ENCODE measurements at regions not wholly inside any gene's neighbourhood (a gene's known extent, or its start where the extent isn't known, plus 50 kb on each side); places are given as distances from the start of the nearest gene placed in this dataset.
A peak's percentile ranks its signal among the peaks of the same experiment; 100 is the strongest.

- TF ChIP-seq, protein P1, sequence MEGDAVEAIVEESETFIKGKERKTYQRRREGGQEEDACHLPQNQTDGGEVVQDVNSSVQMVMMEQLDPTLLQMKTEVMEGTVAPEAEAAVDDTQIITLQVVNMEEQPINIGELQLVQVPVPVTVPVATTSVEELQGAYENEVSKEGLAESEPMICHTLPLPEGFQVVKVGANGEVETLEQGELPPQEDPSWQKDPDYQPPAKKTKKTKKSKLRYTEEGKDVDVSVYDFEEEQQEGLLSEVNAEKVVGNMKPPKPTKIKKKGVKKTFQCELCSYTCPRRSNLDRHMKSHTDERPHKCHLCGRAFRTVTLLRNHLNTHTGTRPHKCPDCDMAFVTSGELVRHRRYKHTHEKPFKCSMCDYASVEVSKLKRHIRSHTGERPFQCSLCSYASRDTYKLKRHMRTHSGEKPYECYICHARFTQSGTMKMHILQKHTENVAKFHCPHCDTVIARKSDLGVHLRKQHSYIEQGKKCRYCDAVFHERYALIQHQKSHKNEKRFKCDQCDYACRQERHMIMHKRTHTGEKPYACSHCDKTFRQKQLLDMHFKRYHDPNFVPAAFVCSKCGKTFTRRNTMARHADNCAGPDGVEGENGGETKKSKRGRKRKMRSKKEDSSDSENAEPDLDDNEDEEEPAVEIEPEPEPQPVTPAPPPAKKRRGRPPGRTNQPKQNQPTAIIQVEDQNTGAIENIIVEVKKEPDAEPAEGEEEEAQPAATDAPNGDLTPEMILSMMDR (conservative IDR thresholded peaks at IDR 0.05; ENCODE audit: control insufficient read depth, insufficient read depth, low read depth, low read length) = peak; percentile 69
- DNase-seq (ENCODE audit: low read depth) = peak; percentile 75
- H3K4me3 ChIP-seq (ENCODE audit: control insufficient read depth, low read depth, low read length) = no peak overlapping the region
These were observed 1505.1 kb upstream of the SLC10A2 start for GRCh38 chr13:104571161-104571892.

GRCh38 chr13:104567114-104567513 lies 1500.9 kb upstream of the SLC10A2 start:
- DNase-seq (ENCODE audit: low read depth) = no peak
- TF ChIP-seq, protein P1 (conservative IDR thresholded peaks at IDR 0.05; ENCODE audit: control insufficient read depth, insufficient read depth, low read depth, low read length) = no peak
- no peak overlapping the region for H3K4me3 ChIP-seq (ENCODE audit: control insufficient read depth, low read depth, low read length)

GRCh38 chr13:104565888-104566287 lies 1499.7 kb upstream of the SLC10A2 start:
- DNase-seq (ENCODE audit: low read depth) = no peak
- no peak overlapping the region for H3K4me3 ChIP-seq (ENCODE audit: control insufficient read depth, low read depth, low read length)
- TF ChIP-seq, protein P1 (conservative IDR thresholded peaks at IDR 0.05; ENCODE audit: control insufficient read depth, insufficient read depth, low read depth, low read length) = no peak

- DNase-seq (ENCODE audit: low read depth) = no peak
- TF ChIP-seq, protein P1 (conservative IDR thresholded peaks at IDR 0.05; ENCODE audit: control insufficient read depth, insufficient read depth, low read depth, low read length) = no peak
- H3K4me3 ChIP-seq (ENCODE audit: control insufficient read depth, low read depth, low read length) = no peak overlapping the region
These were observed 1487.7 kb upstream of the SLC10A2 start for GRCh38 chr13:104553896-104554295.

GRCh38 chr13:104553186-104553585 lies 1487.0 kb upstream of the SLC10A2 start:
- H3K4me3 ChIP-seq (ENCODE audit: control insufficient read depth, low read depth, low read length) = no peak overlapping the region
- no peak for DNase-seq (ENCODE audit: low read depth)
- TF ChIP-seq, protein P1 (conservative IDR thresholded peaks at IDR 0.05; ENCODE audit: control insufficient read depth, insufficient read depth, low read depth, low read length) = no peak

DNA sequence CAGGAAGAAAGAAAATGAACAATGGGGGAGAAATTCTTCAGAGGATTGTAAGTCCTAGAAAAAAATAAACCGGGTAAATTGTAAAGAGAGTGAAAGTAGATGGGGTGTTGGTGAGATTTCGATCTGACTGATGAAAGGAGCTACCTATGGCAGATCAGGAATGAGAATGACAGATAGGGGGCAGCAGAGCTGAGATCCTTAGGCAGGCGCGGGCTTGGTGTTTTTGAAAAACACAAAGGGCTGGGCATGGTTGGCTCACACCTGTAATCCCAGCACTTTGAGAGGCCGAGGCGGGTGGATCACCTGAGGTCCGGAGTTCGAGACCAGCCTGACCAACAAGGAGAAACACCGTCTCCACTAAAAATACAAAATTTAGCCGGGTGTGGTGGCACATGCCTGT lies 1468.6 kb upstream of the SLC10A2 start:
- no peak overlapping the region for H3K4me3 ChIP-seq (ENCODE audit: control insufficient read depth, low read depth, low read length)
- DNase-seq (ENCODE audit: low read depth) = no peak
- TF ChIP-seq, protein P1 (conservative IDR thresholded peaks at IDR 0.05; ENCODE audit: control insufficient read depth, insufficient read depth, low read depth, low read length) = no peak
